Epidermal melanocyte (primary cell): ENCODE measurements at regions not wholly inside any gene's neighbourhood (a gene's known extent, or its start where the extent isn't known, plus 50 kb on each side); places are given as distances from the start of the nearest gene placed in this dataset.
"Not testable (repeated sequence)": the region's sequence is repeated elsewhere in the genome, so short reads cannot be mapped to it uniquely, and the experiment has no call there.

Experiments used
- DNase-seq: peaks from one replicate; pipeline ENCODE4 v3.0.0; 2011; ENCODE audit warnings: low spot score; ENCODE audit not compliant: insufficient read length

DNA sequence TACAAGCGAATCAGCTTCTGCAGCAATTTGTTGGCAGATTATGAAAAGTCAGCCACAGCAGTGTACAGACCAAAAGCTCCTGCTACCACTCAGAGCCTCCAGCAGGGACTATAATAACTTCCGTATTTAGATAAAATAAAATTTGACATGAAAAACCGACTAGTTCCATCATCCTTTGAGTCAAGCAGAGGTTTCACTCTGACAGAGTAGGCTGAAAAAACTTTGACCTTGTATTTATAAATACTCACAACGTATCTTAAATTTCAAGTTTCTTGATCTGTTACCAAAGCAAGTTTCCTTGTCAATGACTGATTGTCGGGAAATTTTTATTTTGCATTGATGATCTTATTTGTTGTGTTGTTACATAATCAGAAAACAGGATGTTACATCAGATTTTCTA, 283.4 kb downstream of the DAD1 start:
- DNase-seq = no peak

DNA sequence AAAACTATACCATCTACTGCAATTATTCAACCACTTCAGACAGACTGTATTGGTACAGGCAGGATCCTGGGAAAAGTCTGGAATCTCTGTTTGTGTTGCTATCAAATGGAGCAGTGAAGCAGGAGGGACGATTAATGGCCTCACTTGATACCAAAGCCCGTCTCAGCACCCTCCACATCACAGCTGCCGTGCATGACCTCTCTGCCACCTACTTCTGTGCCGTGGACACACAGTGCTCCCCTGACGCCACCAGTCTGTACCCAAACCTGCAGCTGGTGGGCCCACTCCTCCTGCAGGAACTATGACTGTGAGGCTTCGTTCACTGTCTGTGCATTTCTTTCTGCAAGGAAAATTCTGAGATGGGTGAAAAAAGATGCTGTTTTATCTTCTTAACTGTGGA, 284.7 kb downstream of the DAD1 start:
- no peak for DNase-seq

DNA sequence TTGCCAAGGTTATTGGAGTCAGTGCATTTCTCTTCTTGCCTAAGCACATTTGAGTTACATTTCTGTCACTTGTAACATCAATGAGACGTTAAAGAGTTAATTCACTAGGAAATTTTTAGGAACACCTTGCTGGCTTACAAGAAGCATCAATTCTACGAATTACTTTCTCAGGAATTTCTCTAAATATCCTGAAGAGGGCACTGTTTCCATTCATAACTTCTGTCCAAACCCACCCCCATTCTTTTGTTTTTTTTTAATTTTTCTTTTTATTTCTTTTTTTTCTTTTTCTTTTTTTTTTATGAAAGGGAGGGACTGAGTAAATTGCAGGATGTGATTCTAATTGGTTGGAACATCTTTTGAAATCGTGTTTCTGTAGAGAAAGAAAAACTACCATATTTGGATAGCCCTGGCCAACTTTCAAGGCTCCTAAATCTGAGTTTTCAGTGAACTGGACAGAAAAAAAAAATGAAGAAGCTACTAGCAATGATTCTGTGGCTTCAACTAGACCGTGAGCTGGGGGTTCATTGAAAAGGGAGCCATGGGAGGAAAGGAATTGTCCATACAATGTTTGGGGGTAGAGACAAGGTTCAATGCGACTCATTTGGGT, 285.3 kb downstream of the DAD1 start:
- DNase-seq = no peak

DNA sequence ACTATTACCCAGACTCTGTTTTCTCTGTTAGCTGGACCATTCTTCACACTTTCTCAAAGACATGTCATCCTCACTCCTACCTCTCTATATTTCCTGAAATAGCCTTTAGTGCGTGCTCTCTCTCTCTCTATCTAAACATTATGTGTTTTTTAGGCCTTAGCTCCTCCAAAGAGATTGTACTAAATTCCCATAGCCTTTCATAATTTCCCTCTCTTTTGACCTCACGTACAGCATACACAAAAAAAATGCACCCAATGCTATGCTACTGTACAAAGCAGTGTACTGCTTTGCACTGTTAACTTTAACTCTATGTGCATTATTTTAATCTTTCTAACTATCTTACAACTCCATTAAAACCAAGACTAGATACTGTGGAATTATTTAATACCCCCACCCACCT, 288.4 kb downstream of the DAD1 start:
- DNase-seq = no peak

DNA sequence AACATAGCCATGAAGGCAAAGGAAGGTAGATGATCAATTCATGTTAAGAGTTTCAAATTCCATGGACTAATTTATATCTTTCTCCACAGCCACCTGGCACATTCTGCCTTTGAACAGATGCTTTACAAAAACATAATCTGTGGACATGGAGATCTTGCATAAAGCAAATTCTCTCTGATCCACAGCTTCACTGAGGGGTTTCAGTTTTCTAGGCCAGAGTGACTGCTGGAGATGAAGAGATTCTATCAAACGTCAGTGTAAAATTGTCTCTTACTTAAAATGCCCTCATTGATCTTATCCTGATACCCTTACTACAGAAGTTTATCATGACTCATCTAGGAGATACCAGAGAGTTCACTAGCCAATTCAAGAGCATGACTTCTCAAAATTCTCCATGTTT, 291.6 kb downstream of the DAD1 start:
- no peak for DNase-seq

DNA sequence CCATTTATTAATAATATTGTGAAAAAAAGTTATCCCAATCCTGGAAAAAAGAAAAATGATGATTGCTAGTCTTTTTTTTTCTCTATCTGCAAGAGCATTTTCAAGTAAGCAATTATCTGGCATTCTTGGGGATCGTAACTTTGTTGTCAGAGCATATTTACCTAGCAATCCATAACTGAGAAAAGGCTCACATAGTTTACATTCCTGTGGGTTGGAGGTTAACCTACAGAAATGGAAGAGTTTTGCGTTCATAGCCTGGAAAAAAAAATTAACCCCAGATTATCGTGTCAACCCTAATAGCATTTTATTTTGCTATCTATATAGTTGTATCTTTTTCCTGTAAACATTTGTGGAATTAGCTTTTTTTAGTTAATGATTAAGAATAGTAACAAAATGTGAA, 292.3 kb downstream of the DAD1 start:
- DNase-seq = peak; percentile 22

DNA sequence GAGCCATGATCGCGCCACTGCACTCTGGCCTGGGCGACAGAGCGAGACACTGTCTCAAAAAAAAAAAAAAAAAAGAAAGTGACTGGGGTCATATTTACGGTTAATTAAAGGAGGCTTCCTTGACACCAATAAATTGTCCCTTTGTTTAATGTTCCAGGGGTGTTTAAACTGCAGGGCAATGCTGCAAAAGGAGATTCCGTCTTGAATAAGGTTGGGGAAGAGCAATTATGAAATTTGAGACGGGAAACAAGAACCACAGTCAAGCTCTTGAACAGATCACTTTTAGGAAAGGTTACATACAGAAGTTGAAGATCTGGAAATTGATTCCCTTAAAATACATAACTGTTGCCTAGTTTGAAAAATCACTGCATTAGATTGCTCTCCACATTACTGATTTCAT, 292.9 kb downstream of the DAD1 start:
- no peak for DNase-seq

DNA sequence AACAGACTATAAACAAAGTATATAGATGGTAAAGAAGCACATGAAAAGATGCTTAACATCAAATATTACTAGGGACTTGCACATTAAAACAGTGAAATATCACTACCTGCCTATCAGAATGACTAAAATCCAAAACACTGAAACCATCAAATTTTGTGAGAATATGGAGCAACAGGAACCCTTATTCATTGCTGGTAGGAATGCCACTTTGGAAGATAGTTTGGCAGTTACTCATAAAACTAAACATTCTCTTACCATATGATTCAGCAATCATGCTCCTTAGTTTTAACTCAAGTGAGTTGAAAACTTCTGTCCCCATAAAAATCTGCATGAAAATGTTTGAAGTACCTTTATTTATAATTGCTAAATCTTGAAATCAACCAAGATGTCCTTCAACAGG, 297.6 kb downstream of the DAD1 start:
- DNase-seq = no peak

DNA sequence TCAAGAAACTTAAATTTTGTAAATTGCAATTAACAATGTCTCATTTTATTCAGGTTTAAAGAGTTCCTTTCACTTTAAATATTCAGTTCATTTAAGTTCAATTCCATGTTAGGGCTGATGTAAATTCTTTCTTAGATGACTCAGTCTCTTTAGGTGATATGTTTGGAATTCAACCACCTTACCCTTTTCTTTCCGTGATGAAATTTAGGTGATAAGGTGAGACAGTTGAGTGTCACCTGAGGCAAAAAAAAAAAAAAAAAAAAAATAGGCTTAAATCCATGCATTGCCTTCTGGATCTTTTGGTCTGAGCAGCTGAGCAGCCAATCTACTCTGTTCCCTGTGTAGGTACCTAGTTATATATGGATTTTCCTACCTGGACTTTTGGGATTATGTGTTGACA, 299.5 kb downstream of the DAD1 start:
- DNase-seq = no peak

DNA sequence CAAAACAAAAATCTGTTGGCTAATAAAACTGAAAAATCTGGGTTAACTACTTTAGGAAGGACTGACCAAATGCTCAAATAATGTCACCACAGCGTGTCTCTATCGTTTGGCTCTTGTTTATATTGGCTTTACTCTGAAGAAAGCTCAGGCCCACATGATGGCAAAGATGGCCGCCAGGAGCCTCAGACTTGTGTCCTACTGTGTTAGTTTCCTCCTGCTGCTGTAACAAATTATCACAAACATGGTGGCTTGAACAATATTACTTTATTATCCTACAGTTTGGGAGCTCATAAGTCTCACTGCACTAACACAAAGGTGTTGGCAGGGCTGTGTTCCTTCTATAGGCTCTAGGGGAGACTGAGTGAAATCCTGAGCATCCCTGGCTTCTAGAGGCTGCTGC, 303.0 kb downstream of the DAD1 start:
- DNase-seq = no peak

DNA sequence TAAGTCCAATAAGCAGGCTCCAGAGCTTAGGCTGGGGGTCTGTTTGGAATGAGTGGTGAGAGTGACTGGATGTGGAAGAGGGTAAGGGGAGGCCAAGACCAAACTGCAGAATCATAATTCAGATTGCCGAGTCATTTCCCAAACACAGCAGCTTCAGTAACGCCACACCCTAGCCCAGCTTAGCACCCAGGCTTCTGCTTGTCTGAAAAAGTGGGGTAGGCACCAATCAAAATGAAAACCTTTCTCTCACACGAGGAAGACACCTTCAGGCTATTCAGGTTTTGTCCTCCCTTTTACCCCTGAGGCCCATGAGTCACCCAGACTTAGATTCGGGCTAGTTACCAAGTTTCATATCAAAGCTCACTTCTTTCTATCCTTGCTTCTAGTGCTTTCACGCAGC, 306.1 kb downstream of the DAD1 start:
- DNase-seq = no peak

DNA sequence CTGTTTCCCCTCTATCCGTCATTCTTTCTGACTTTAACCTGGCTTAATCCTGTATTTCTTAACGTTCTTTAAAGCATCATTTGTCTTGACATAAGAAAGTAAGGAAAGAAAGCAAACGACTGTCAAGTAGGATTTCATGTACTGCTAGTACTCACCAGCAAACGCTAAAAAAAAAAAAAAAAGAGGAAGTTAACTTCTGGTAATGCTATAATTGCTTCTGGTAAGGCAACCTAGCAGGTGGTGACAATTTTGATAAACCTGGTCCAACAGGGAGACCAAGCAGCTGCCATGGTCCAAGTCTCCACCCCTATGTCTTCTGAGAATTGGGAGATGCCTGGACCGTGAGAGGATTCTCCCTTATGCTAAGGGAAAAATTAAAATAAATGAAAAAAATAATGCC, 306.6 kb downstream of the DAD1 start:
- no peak for DNase-seq

DNA sequence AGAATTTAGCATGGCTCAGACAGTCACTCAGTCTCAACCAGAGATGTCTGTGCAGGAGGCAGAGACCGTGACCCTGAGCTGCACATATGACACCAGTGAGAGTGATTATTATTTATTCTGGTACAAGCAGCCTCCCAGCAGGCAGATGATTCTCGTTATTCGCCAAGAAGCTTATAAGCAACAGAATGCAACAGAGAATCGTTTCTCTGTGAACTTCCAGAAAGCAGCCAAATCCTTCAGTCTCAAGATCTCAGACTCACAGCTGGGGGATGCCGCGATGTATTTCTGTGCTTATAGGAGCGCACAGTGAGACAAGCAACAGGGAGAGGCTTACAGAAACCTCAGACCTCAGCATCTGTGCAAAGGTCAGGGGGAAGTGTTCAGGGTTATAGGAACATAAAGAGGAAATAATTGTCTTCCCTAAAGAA, 307.6 kb downstream of the DAD1 start:
- DNase-seq = not testable (repeated sequence)

DNA sequence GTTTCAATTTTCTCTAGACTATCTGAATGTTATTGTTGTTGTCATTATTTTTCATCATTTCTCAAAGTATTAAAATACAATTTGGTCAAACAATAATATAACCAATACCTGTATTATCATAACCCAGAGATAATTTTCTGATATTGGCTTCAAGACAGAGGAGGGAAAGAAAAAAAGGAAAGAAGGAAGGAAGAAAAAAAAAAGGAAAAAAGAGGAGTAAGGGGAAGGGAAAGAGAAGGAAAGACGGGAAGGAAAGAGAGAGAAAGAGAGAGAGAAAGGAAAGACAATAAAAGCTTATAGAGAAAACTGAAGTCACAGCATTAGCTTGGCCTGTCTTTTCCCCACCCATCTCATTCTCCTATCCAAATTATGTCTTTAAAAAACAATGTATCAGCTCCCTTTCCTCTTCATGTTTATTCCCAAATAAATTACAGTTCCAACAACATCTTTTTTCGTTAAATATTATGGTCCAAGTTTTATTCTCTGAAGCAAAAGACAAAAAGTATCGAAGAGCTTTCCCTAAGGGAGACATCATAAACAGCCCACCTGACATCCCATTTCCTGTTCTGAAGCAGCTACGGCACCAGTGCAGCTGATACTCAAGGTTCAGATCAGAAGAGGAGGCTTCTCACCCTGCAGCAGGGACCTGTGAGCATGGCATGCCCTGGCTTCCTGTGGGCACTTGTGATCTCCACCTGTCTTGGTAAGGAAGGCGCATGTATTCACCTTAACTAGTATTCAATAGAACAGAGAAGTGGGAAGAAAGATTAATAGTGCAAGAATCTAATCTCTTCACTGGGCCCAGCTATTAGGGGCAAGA, 308.3 kb downstream of the DAD1 start:
- DNase-seq = no peak

DNA sequence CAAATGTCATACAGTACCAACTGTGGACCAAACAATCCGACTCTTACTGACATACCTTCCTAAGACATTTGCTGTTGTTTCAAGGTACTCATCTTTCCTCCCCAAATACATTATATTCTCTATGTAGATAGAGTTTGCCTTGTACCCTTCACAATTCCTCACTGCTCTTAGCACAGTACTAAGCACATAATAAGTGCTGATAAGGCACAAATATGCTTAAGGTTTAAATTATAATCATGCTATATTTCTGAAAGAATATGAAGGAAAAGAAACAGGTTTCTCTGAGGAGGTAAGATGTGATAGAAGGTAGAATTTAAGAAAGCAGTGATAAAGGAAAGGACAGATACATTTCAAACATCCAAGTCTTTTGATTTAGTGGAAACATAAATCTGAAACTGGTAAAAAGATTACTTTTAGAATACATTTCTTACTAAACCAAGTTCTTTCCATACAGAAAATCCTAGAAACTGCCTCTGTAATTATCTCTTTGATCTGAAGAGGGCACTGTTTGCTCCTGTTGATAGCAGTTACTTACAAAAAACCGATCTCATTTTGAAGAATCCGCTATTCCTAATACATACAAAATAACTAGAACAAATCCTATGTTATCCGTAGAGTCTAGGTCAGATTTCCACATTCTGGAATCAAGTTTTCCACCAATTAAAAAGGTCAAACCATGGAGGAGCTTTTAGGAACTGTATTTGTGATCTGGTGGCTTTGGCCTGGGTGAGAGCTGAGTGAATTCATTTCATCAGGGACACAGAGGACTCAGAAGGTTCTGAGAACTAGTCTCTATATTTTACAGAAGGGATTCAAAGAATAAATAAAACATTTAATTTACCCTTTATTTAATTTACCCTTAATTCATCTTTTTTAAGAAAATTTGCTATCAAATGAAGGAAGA, 311.9 kb downstream of the DAD1 start:
- DNase-seq = no peak

DNA sequence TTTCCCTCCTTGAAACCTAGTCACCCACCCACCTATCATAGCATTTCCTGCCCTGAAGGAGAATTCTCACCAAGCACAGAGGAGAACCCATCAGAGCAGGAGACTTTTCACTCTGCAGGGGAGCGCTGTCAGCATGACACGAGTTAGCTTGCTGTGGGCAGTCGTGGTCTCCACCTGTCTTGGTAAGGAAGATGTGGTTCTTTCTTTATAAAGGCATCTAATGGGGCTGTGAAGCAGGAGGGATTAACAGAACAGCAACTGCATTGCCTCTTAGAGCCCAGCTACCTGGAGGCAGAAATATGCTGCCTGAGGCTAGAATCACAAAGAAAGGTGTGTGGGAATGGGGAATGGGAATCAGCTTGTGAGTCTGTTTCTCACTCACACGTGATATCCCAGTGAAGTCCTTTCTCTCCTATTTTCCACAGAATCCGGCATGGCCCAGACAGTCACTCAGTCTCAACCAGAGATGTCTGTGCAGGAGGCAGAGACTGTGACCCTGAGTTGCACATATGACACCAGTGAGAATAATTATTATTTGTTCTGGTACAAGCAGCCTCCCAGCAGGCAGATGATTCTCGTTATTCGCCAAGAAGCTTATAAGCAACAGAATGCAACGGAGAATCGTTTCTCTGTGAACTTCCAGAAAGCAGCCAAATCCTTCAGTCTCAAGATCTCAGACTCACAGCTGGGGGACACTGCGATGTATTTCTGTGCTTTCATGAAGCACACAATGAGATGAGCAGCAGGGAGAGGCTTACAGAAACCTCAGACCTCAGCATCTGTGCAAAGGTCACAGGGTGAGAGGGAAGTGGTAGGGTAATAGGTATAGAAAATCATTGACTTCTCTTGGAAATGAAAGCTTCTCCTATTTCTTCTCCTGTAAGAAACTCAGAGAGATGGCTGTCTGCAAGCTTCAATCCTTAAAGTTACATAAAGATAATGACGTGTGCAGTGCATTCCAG, 316.9 kb downstream of the DAD1 start:
- no peak for DNase-seq

DNA sequence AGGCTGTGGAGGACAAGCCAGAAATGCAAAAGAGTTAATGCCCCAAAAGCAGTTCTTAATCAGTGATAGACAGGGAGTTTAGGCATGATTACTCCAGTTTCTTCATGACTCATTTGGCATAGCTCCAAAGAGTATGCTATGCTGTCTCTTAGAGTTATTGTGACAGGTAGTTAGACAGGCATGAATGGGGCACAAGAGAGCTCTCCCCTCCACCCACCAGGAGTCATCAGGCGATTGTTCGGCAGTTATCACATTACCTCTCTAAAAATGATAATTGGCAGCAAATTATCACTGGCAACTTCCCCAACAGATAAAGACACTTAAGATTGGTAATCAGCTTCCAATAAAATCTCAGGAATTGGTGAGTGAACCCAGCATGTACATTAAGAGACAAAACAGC, 320.1 kb downstream of the DAD1 start:
- no peak for DNase-seq

DNA sequence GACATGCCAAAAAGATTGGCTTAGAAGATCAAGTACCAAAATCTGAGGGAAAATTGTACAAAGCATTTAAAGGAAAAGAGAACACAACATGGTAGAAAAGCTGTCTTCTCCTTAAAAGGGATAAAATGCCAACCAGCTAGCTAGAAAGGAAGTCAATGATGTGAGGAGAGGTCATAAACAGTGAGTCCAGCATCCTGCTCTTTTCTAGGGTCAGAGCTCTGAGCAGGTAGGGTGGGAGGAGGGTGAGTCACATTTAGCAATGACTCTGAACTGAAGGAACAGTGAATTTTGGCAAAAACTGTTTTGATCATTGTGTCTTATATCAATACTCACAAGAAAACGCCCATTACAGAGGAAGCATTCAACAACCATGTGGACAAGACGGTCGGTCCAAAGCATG, 322.3 kb downstream of the DAD1 start:
- no peak for DNase-seq

DNA sequence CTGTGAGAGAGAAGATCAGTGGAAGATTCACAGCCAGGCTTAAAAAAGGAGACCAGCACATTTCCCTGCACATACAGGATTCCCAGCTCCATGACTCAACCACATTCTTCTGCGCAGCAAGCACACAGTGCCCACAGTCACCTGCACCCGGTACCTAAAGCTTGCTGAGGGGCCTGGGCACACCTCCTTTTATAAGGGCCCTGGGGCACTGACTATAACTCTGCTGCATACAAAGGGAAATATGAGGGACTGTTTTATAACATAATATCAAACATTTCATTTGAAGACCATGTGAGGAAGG, 322.9 kb downstream of the DAD1 start:
- no peak for DNase-seq

DNA sequence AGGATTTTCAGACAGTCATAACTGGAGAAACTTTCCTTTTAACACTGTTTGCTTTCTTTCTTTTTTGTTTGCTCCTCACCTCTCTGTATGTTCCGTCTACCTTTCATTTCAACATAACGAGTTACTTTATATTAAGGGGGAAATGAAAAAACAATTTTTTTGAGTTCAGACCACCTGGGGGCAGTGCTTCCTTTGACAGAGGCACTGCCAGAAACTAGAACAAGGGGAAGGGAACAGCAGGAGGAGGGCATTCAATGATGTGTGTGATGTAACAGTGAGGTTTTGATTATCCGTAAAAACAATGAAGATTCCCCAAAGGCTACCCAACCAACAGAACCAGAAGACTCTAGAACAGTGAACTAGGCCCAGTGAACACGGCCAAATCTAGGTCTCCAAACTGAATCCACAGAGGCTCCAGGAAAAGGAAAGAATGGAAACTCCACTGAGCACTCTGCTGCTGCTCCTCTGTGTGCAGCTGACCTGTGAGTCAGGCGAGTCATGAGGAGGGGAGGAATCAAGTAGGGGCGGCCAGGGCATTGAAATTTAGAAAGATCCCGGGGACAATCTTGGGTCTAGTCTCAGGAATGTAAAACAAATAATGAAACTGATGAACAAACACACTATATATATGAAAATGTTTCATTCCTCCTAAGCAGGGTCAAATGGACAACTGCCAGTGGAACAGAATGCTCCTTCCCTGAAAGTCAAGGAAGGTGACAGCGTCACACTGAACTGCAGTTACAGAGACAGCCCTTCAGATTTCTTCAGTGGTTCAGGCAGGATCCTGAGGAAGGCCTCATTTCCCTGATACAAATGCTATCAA, 323.5 kb downstream of the DAD1 start:
- no peak for DNase-seq
